IMR-90 (cell line): ENCODE measurements at regions not wholly inside any gene's neighbourhood (a gene's known extent, or its start where the extent isn't known, plus 50 kb on each side); places are given as distances from the start of the nearest gene placed in this dataset.

Experiments used
- BHLHE40 ChIP-seq: fragments of 150-350 bp; IDR thresholded peaks from 2 replicates; pipeline ENCODE4 v1.6.1; 2016; ENCODE audit warnings: mild to moderate bottlenecking, low read depth, low read length
- FOS ChIP-seq: fragments of 150-350 bp; IDR thresholded peaks from 2 replicates; pipeline ENCODE4 v1.6.1; 2016; ENCODE audit warnings: low read depth, low read length
- MAZ ChIP-seq: IDR thresholded peaks from 2 replicates; pipeline ENCODE4 v1.6.1; 2012; ENCODE audit warnings: low read depth, mild to moderate bottlenecking, low read length, improper control_type of control experiment, moderate library complexity, borderline replicate concordance
- MXI1 ChIP-seq: IDR thresholded peaks from 2 replicates; pipeline ENCODE4 v1.6.1; 2012; ENCODE audit warnings: low read depth, mild to moderate bottlenecking, low read length, moderate library complexity, borderline replicate concordance
- POLR2A ChIP-seq: IDR thresholded peaks from 2 replicates; pipeline ENCODE4 v1.6.1; 2012; ENCODE audit warnings: mild to moderate bottlenecking, low read depth, low read length
- RAD21 ChIP-seq: IDR thresholded peaks from 2 replicates; pipeline ENCODE4 v1.6.1; 2012; ENCODE audit warnings: low read length, improper control_type of control experiment
- RFX5 ChIP-seq: IDR thresholded peaks from 2 replicates; pipeline ENCODE4 v1.8.0; 2012; ENCODE audit warnings: low read depth, mild to moderate bottlenecking, low read length, moderate library complexity
- SMC3 ChIP-seq: fragments of 150-350 bp; IDR thresholded peaks from 2 replicates; pipeline ENCODE4 v1.6.1; 2016; ENCODE audit warnings: low read depth, mild to moderate bottlenecking, antibody characterized with exemption, low read length, moderate library complexity
- TF ChIP-seq, protein P1 (sequence below): conservative IDR thresholded peaks from 2 replicates; pipeline ENCODE4 v1.5.1; 2012; ENCODE audit warnings: mild to moderate bottlenecking, low read depth, low read length, improper control_type of control experiment
- TF ChIP-seq, protein P2 (sequence below): fragments of 150-350 bp; IDR thresholded peaks from 2 replicates; pipeline ENCODE4 v1.6.1; 2017; ENCODE audit warnings: mild to moderate bottlenecking, antibody characterized with exemption, low read length, low read depth
- TF ChIP-seq, protein P3 (sequence below): fragments of 150-350 bp; IDR thresholded peaks from 2 replicates; pipeline ENCODE4 v1.6.1; 2016; ENCODE audit warnings: low read depth, mild to moderate bottlenecking, low read length, moderate library complexity, borderline replicate concordance

DNA sequence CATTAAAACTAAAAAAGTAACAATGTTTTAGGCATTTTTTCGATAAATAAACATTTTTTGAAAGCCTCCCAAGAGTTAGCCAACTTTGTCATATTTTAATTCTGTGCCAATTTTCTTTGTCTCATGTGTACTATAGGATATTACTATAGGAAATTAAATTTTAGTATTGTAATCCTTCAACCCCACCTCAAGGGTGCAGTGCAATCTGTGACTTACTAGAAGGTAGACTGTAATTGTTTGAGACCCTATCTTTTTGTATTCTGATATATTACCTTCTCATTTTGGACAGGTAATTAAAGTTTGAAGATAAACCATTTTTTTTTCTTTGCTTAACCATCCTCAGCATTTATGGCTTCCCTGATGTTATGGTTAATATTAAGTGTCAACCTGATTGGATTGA is 457.8 kb downstream of the PCDH20 start:
- TF ChIP-seq POLR2A (no peak), MXI1 (no peak), RFX5 (no peak), FOS (no peak), BHLHE40 (no peak), SMC3 (no peak), RAD21 (no peak), MAZ (no peak)
- TF ChIP-seq, protein P1, sequence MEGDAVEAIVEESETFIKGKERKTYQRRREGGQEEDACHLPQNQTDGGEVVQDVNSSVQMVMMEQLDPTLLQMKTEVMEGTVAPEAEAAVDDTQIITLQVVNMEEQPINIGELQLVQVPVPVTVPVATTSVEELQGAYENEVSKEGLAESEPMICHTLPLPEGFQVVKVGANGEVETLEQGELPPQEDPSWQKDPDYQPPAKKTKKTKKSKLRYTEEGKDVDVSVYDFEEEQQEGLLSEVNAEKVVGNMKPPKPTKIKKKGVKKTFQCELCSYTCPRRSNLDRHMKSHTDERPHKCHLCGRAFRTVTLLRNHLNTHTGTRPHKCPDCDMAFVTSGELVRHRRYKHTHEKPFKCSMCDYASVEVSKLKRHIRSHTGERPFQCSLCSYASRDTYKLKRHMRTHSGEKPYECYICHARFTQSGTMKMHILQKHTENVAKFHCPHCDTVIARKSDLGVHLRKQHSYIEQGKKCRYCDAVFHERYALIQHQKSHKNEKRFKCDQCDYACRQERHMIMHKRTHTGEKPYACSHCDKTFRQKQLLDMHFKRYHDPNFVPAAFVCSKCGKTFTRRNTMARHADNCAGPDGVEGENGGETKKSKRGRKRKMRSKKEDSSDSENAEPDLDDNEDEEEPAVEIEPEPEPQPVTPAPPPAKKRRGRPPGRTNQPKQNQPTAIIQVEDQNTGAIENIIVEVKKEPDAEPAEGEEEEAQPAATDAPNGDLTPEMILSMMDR: no peak
- TF ChIP-seq, protein P2, sequence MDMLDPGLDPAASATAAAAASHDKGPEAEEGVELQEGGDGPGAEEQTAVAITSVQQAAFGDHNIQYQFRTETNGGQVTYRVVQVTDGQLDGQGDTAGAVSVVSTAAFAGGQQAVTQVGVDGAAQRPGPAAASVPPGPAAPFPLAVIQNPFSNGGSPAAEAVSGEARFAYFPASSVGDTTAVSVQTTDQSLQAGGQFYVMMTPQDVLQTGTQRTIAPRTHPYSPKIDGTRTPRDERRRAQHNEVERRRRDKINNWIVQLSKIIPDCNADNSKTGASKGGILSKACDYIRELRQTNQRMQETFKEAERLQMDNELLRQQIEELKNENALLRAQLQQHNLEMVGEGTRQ: no peak
- TF ChIP-seq, protein P3, sequence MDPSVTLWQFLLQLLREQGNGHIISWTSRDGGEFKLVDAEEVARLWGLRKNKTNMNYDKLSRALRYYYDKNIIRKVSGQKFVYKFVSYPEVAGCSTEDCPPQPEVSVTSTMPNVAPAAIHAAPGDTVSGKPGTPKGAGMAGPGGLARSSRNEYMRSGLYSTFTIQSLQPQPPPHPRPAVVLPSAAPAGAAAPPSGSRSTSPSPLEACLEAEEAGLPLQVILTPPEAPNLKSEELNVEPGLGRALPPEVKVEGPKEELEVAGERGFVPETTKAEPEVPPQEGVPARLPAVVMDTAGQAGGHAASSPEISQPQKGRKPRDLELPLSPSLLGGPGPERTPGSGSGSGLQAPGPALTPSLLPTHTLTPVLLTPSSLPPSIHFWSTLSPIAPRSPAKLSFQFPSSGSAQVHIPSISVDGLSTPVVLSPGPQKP: no peak
